ENCODE measurements at regions not wholly inside any gene's neighbourhood (a gene's known extent, or its start where the extent isn't known, plus 50 kb on each side); places are given as distances from the start of the nearest gene placed in this dataset.
"Not testable (repeated sequence)": the region's sequence is repeated elsewhere in the genome, so short reads cannot be mapped to it uniquely, and the experiment has no call there.

GRCh38 chr11:123349382-123349781, 80.7 kb upstream of the GRAMD1B start:
- in situ Hi-C loops (cut with MboI; ENCODE audit: low pct_unique_long_range_greater_than_20kb, low sequenced_read_pairs, unreplicated experiment) = no loop called here
- DNase-seq (ENCODE audit: low spot score) = no peak
- TF ChIP-seq, protein P1, sequence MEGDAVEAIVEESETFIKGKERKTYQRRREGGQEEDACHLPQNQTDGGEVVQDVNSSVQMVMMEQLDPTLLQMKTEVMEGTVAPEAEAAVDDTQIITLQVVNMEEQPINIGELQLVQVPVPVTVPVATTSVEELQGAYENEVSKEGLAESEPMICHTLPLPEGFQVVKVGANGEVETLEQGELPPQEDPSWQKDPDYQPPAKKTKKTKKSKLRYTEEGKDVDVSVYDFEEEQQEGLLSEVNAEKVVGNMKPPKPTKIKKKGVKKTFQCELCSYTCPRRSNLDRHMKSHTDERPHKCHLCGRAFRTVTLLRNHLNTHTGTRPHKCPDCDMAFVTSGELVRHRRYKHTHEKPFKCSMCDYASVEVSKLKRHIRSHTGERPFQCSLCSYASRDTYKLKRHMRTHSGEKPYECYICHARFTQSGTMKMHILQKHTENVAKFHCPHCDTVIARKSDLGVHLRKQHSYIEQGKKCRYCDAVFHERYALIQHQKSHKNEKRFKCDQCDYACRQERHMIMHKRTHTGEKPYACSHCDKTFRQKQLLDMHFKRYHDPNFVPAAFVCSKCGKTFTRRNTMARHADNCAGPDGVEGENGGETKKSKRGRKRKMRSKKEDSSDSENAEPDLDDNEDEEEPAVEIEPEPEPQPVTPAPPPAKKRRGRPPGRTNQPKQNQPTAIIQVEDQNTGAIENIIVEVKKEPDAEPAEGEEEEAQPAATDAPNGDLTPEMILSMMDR (IDR thresholded peaks at IDR 0.05; ENCODE audit: extremely low read depth, insufficient read depth, missing control alignments) = no peak

DNA sequence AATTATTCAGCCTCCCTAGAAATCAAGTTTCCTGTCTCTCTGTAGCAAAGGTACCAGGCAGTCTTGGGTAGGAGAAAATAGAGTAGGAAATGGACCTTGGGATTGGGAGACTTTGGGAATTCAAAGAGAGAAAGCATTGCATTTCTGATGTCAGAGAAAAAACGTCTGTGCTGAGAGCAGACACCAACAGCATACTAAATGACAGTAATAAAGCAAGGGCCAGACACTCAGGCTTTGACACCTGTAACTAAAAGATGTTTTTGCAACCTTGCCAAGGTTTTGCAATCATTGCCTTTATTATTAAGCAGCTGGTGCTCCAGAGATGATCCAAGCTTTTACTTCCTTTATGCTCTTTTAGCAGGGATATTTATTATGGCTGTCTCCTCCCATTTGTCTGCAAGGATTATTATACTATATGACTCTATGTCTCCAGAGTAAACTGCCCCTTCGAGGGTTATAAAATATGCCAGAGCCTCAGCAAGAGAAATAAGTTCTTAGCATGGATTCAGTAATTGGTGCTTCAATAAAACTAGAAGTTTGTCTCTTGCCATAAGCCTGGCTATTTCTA, 85.2 kb upstream of the GRAMD1B start:
- in situ Hi-C loops (cut with MboI; ENCODE audit: low pct_unique_long_range_greater_than_20kb, low sequenced_read_pairs, unreplicated experiment) = no loop called here
- TF ChIP-seq, protein P1 (IDR thresholded peaks at IDR 0.05; ENCODE audit: extremely low read depth, insufficient read depth, missing control alignments) = no peak
- DNase-seq (ENCODE audit: low spot score) = no peak

DNA sequence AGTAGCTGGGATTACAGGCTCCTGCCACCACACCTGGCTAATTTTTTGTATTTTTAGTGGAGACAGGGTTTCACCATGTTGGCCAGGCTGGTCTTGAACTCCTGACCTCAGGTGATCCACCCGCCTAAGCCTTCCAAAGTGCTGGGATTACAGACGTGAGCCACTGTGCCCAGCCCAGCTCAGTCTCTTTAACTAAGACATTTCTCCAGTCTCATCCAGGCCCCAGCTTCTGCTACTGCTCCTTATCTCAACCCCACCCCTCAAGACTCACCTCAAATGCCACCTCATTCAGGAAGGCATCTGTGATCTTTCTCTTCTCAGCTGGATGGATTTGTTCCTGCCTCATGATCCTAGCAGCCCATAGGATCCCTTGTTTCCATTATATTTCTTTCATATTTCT, 85.9 kb upstream of the GRAMD1B start:
- in situ Hi-C loops (cut with MboI; ENCODE audit: low pct_unique_long_range_greater_than_20kb, low sequenced_read_pairs, unreplicated experiment) = not testable (repeated sequence)

DNA sequence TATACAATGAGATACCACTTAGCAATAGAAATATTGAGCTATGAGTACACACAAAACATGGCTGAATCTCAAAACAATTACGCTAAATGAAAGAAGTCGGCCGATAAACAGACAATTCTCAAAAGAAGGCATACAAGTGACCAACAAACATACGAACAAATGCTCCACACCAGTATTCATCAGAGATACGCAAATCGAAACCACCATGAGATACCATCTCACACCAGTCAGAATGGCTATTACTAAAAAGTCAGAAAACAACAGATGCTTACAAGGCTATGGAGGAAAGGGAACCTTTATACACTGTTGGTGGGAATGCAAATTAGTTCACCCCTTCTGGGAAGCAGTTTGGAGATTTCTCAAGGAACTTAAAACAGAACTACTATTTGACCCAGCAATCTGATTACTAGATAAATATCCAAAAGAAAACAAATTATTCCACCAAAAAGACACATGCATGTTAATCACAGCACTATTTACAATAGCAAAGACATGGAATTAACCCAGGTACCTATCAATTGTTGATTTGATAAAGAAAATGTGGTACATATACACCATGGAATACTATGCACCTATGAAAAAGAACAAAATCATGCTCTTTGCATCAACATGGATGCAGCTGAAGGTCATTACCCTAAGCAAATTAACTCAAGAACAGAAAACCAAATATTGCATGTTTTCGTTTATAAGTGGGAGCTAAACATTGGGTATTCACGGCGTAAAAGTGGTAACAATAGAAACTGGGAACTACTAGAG, 90.9 kb upstream of the GRAMD1B start:
- TF ChIP-seq, protein P1 (IDR thresholded peaks at IDR 0.05; ENCODE audit: extremely low read depth, insufficient read depth, missing control alignments) = no peak
- in situ Hi-C loops (cut with MboI; ENCODE audit: low pct_unique_long_range_greater_than_20kb, low sequenced_read_pairs, unreplicated experiment) = no loop called here

More for the DNA sequence above, 85.9 kb upstream of the GRAMD1B start:
- DNase-seq (ENCODE audit: low spot score) = not testable (repeated sequence)

DNA sequence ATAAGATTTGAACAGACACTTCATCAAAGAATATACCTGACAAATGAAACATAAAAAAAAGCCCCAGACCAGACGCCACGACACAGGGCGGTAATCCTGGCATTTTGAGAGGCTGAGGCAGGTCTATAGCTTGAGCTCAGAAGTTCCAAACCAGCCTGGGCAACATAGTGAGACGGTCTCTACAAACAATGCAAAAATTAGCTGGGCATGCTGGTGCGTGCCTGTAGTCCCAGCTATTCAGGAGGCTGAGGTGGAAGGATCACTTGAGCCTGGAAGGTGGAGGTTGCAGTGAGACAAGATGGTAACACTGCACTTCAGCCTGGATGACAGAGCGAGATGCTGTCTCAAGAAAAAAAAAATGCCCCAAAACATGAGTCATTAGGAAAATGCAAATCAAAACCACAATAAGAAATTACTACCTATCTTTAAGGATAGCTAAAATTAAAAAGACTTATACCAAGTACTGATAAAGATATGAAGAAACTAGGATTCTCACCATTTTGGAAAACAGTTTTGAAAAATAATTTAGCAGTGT, 91.7 kb upstream of the GRAMD1B start:
- in situ Hi-C loops (cut with MboI; ENCODE audit: low pct_unique_long_range_greater_than_20kb, low sequenced_read_pairs, unreplicated experiment) = no loop called here
- DNase-seq (ENCODE audit: low spot score) = no peak
- TF ChIP-seq, protein P1 (IDR thresholded peaks at IDR 0.05; ENCODE audit: extremely low read depth, insufficient read depth, missing control alignments) = no peak

More for the DNA sequence above, 90.9 kb upstream of the GRAMD1B start:
- no peak for DNase-seq (ENCODE audit: low spot score)

DNA sequence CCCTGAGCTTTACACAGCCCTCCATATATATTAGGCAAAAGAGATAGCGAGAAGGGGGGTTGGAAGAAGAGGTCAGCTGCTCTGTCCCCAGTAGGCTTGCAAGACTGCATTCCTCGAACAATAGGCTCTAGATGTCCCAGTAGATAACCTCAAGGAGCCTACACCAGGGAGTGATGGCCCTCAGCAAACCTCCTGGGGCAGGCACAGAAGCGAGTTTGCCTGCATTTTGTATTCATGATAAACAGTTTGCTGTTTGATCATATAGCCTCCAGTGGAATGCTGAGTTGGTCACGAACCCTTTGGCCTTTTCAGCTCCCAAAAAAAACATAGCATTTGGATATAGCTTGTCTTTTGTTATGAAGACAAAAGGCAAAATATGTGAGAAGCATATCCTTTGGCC, 95.1 kb upstream of the GRAMD1B start:
- TF ChIP-seq, protein P1 (IDR thresholded peaks at IDR 0.05; ENCODE audit: extremely low read depth, insufficient read depth, missing control alignments) = no peak
- in situ Hi-C loops (cut with MboI; ENCODE audit: low pct_unique_long_range_greater_than_20kb, low sequenced_read_pairs, unreplicated experiment) = no loop called here
- no peak for DNase-seq (ENCODE audit: low spot score)

DNA sequence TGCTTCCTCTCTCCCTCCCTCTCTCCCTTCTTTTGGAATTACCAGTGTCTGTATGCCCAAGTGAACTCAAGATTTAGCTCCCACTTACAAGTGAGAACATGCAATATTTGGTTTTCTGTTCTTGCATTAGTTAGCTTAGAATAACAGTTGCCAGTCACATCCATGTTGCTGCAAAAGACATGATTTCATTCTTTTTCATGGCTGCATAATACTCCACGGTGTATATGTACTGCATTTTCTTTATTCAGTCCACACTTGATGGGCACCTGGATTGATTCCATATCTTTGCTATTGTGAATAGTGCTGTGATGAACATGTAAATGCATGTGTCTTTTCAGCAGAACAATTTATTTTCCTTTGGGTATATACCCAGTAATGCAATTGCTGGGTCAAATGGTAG, 97.5 kb upstream of the GRAMD1B start:
- in situ Hi-C loops (cut with MboI; ENCODE audit: low pct_unique_long_range_greater_than_20kb, low sequenced_read_pairs, unreplicated experiment); DNase-seq (ENCODE audit: low spot score): not testable (repeated sequence)

All from GM13977 (cell line).